Activated CD4-positive, alpha-beta T cell treated with anti-CD3 and anti-CD28 coated beads, Interleukin-2, Interleukin-4, amounts not matched to agents 100 ng/mL and 50 ng/mL, durations not matched to agents 16 hours and 8 hours (primary cell): ENCODE measurements at regions not wholly inside any gene's neighbourhood (a gene's known extent, or its start where the extent isn't known, plus 50 kb on each side); places are given as distances from the start of the nearest gene placed in this dataset.
"Not testable (repeated sequence)": the region's sequence is repeated elsewhere in the genome, so short reads cannot be mapped to it uniquely, and the experiment has no call there.

Experiments used
- DNase-seq: peaks from one replicate; pipeline ENCODE4 v3.0.0-alpha.2; 2020; ENCODE audit warnings: low spot score

DNA sequence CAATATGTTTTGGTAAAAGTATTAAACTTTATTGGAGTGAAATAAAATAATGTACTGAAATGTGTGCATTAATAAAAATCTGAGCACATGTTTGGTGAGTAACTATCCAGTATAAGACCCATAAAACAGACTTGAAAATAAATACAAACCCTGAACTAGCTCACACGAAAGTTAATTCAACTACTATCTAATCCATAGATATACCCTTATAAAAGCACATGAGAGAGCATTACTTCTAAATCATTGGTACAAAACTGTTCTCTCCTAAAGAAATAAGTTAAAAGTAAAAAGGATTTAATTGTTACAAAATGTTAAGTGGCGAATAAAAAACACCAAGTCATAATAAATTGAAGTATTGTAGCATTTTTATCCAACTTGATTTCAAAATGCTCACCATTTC lies 295.6 kb downstream of the PTPRC start:
- DNase-seq, result no peak

GRCh38 chr1:198934901-198935305 lies 296.1 kb downstream of the PTPRC start:
- DNase-seq, result peak; percentile 76

DNA sequence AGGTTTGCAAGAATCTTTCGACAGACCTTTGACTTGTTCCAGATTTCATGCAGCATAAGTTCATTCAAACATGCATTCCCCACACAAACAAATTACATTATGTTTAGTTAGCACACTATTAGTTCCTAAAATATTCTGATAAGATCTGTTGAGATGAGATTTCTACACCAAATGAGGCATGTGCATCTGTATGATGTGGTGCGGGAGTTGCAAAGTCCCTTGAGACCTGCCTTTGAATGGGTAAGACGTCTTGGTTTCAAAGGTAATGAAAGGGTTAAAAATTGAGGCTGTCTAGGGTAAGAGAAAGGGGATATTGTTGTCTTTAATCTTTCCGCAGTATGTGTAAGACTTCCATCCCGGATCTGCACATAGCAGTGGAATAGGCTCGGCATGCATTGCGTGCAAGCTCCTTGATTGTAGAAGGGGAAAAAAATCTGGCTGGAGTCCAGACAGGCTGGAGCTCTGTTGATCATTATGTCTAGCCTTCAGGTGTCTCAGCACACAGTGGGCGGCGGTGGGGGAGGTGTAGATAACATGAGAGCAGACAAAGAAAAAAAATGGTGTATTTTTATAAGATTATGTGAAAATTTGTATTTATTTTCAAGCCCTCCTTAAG lies 296.6 kb downstream of the PTPRC start:
- peak; percentile 57 for DNase-seq

DNA sequence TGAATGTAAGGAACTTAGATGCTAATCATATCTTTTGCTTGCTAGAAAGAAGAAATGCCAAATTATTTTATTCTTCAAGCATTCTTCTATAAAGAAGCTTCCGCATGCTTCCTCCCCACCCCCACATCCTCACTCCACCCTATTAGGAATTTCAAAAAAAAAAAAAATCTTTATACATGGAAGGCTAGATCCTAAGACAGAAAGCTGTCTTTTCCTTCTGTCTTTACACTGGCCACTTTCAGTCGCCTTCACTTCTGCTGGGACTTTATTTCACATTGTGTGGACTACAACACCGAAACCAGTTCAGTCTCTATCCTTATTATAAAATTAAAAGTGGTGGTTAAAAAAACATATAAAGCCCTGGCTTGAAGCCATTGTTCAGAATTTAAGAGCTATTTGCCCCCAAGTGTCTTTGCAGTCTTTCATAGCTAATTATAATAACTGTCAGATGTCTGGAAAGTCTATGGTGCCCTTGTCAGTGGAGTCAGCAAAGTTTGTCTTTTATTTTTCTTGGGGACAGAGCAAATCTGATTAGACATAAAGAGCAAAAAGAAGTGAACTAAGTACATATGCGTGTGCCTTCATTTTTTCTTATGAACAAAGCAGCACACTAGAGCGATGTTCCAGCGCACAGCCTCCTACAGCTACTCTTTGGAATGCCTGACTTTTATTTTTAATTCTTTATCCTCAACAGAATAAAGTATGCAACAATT lies 297.7 kb downstream of the PTPRC start:
- DNase-seq, result no peak

DNA sequence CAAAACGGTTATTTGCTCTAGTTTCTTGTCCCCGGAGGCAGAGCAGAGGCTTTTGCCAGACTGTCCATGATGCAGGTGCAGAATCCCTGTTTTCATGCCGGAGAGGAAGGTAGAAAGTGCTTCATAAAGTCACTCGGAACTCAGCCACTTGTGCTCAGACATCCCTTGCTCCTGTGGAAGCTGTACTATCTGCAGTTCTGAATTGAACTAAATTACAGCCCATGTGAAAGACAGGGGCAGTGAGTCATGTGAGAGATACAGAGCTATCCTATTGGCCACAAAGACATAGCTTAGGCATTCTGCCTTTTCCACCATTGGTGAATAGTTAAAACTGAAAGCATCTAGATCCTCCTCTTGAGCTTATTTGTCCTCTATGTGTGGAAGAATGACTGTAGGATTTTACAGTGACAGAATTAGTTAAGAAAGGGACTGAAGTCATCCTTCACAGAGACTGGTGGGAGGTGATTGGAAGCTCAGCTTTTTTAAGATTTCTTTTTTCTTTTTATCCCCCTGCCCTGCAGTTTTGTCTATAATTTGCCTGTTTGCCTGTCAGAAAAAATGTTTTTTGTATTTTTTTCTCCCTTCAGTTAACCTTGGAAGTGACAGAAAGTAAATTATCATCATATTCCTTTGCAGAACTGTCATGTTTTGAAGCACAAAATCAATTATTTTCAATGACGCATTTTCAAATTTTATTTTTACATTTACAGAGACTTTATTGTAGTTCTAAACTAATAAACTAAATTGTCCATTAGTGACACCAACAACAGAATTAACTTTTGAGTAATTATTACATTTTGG lies 298.6 kb downstream of the PTPRC start:
- peak; percentile 88 for DNase-seq

DNA sequence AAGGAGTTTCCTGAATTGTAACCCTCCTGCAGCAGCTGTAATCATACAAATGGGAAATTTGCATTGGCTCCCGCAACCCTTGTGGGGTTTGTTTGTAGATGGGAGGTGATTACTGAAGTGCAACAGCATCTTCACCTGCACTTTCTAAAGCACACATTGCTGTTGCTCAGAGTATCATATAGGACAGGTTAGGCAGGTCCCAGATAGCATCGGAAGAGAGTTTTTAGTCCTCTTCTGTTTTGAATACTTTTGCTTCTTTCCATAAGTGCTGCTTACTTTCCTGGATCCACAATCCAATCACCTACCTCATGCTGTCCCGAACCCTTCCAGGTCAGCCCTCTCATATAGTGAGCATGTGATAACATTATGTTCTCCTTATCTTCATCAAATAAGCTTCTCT lies 300.4 kb downstream of the PTPRC start:
- DNase-seq, result no peak

GRCh38 chr1:198939956-198940355 lies 301.1 kb downstream of the PTPRC start:
- no peak for DNase-seq

DNA sequence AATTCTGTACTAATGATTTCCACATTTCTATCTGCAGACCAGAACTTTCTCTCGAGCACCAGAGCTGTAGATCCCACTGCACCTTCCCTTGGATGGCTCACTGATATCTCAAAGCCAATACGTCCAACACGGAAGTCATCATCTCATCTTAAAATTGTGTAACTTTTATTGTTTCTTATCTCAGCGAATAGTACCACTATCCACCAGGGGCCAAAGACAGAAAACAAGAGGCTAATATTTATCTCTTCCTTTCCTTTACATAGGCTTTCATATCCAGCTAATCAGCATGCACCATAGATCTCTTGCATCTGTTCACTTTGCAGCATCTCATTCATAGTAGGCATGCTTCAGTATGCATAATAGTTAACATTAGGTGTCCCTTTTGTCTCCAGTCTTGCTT lies 303.6 kb downstream of the PTPRC start:
- no peak for DNase-seq

GRCh38 chr1:198943484-198944187 lies 304.8 kb downstream of the PTPRC start:
- DNase-seq, result no peak

DNA sequence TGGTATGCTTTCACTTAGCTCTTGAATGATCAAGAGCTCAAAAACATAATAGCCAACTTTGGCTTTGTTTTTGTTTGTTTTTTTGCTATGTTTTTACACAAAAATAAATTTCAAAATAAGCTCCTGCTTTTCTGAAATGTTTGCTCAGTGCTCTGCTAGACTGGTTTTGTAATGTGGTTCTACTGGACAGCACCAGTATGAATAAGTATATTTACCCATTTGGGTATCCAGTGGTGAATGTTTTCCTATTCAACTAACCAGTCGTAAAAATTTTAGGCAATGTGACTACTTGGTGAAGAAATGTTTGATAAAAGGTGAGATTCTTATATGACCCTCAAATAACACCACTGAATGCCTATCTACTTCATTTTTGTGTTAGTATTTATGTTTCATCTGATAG lies 308.6 kb downstream of the PTPRC start:
- DNase-seq, result no peak

GRCh38 chr1:198948895-198949659 lies 310.2 kb downstream of the PTPRC start:
- no peak for DNase-seq

- DNase-seq, result no peak
These were observed 311.2 kb downstream of the PTPRC start for GRCh38 chr1:198950036-198950435.

- no peak for DNase-seq
These were observed 316.2 kb downstream of the PTPRC start for GRCh38 chr1:198955085-198955484.

DNA sequence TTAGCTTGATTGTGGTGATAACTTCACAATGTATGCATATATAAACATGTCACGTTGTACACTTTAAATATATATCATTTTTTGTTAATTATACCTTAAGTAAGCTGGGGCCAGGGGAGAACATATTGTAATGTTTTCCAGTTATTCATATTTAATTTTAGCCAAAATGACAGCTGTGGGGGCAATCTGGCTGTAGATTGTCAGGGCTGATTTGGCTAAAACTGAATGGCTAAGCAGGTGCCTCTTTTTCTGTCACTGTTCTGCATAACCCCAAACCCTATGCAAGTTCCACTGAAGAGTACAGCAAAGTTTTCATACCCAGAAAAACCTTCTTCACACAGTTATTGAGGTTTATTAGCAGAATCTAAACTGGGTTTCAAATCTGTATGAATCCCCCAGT lies 318.2 kb downstream of the PTPRC start:
- DNase-seq, result no peak

- DNase-seq, result peak; percentile 44
These were observed 320.2 kb downstream of the PTPRC start for GRCh38 chr1:198959032-198959431.

DNA sequence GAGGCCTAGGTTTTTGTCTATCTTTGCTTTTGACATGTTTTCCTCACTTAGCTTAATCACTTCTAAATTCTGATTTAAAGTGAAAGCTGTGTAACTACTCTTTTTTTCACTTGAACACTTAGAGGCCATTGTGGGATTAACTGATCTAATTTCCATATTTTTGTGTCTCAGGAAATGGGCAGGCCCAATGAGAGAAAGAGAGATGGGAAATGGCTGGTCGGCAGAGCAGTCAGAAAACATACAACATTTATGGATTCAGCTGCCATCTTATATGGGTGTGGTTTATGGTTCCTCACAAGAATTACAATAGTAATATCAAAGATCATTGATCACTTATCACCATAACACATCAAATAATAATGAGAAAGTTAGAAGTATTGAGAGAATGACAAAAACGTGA lies 320.8 kb downstream of the PTPRC start:
- DNase-seq, result no peak

- not testable (repeated sequence) for DNase-seq
These were observed 325.0 kb downstream of the PTPRC start for GRCh38 chr1:198963796-198964195.

DNA sequence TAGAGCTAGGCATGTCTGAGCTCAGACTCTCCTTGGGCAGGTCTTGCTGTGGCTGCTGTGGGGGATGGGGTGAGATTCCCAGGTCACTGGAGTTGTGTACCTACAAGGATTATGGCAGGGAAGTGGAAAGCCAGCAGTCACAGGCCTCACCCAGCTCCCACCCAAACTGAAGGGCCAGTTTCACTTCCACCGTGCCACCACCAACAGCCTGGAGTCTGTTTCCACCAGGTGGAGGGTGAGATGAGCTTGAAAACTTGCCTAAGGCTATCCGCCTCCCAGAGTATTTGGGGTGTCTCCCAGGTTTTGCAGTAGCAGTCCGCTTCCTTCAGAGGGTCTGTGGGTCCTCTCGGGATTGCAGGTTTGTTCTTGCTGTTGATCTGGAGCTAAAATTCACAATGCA lies 327.7 kb downstream of the PTPRC start:
- no peak for DNase-seq

DNA sequence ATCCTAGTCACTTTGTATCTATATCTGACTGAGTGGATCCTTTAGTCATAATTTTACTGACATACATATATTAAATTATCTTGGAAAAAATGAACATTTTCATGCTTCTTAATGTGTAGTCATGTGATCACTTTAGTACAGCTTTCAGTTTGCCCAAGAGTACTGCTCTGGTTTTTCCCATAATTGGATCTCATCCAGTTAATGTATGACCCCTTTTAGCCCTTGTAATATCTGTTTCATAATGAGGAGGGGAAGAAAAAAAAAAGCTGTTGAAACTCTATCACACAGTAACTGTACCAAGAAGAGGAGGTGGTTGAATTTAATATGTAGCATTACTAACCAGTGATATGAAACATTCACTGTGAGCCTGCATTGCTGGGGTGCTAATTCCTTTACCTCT lies 328.7 kb downstream of the PTPRC start:
- no peak for DNase-seq

DNA sequence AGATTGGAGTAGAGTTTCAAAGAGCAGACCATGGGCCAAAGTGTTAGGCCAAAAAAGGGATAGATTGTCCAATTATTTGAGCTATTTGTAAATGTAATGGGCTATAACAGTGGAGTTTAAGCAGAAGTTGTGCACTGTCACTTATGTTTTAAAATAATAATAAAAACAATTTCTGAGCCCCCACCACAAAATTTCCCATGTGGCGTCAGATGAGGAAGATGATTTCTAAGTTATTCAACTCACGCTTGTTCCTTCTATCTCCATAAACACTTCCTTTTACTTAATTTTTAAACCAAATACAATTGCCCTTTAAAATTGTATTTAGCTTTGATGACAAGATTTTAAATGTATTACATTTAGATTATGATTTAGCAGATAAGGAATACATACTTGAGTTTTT lies 330.0 kb downstream of the PTPRC start:
- no peak for DNase-seq

DNA sequence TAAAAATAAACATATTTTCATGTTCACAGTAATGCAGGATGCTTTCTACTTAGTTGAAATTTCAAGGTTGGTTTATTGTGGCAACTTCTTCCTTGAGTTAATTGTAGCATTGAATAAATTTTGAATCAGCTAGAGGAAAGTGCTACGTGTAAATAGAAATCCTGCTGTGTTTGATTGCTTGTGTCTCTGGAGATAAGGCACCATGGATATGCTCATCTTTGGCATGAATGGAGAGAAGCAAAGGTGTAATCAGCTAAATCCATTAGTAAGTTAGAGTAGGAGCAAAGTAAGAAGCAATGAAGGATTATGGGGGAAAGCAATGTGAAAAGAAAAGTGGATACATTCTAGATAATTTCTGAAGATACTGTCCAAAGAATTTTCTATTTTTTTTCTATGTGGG lies 331.1 kb downstream of the PTPRC start:
- DNase-seq, result no peak

- DNase-seq, result no peak
These were observed 332.1 kb downstream of the PTPRC start for GRCh38 chr1:198970916-198971315.
